ENCODE measurements at regions not wholly inside any gene's neighbourhood (a gene's known extent, or its start where the extent isn't known, plus 50 kb on each side); places are given as distances from the start of the nearest gene placed in this dataset.

GRCh38 chr4:66328803-66329574 lies 658.7 kb upstream of the EPHA5 start:
- TF ChIP-seq POLR2A (IDR thresholded peaks at IDR 0.05; ENCODE audit: low read depth) (no peak), CTCF (IDR thresholded peaks at IDR 0.05) (no peak), EP300 (IDR thresholded peaks at IDR 0.05) (no peak), POLR2AphosphoS5 (IDR thresholded peaks at IDR 0.05) (no peak)
- WGBS = 59% methylated on average over 5 of the region's 5 CpGs
- no peak overlapping the region for H3K27ac ChIP-seq (replicated peaks in 1 of 4)
- H3K36me3 ChIP-seq = no peaks in the 10 kb centered on the region
- H3K27me3 ChIP-seq = no peaks in the 10 kb centered on the region
- intact Hi-C loops (cut with DNase I) = no loop called here
- no peaks in the 10 kb centered on the region for H3K9me3 ChIP-seq
- H3K4me1 ChIP-seq = no peaks in the 10 kb centered on the region
- DNase-seq (ENCODE audit: extremely low spot score) = no peak
- H3K4me3 ChIP-seq = no peak overlapping the region

- WGBS = 55% methylated on average over 3 of the region's 3 CpGs
- intact Hi-C loops (cut with DNase I) = no loop called here
- Histone ChIP-seq H3K4me1 (no peaks in the 10 kb centered on the region), H3K9me3 (no peaks in the 10 kb centered on the region), H3K27me3 (no peaks in the 10 kb centered on the region), H3K27ac (replicated peaks in 1 of 4) (no peak overlapping the region), H3K36me3 (no peaks in the 10 kb centered on the region), H3K4me3 (no peak overlapping the region)
- TF ChIP-seq EP300 (IDR thresholded peaks at IDR 0.05) (no peak), CTCF (IDR thresholded peaks at IDR 0.05) (no peak), POLR2A (IDR thresholded peaks at IDR 0.05; ENCODE audit: low read depth) (no peak), POLR2AphosphoS5 (IDR thresholded peaks at IDR 0.05) (no peak)
- no peak for DNase-seq (ENCODE audit: extremely low spot score)
These were observed 637.6 kb upstream of the EPHA5 start for GRCh38 chr4:66307641-66308438.

- Histone ChIP-seq H3K4me1 (no peaks in the 10 kb centered on the region), H3K27ac (replicated peaks in 1 of 4) (no peak overlapping the region), H3K27me3 (no peaks in the 10 kb centered on the region), H3K9me3 (no peaks in the 10 kb centered on the region), H3K36me3 (no peaks in the 10 kb centered on the region), H3K4me3 (no peak overlapping the region)
- WGBS = 46% methylated on average over 2 of the region's 2 CpGs
- DNase-seq (ENCODE audit: extremely low spot score) = no peak
- TF ChIP-seq EP300 (IDR thresholded peaks at IDR 0.05) (no peak), CTCF (IDR thresholded peaks at IDR 0.05) (no peak), POLR2AphosphoS5 (IDR thresholded peaks at IDR 0.05) (no peak), POLR2A (IDR thresholded peaks at IDR 0.05; ENCODE audit: low read depth) (no peak)
- intact Hi-C loops (cut with DNase I) = no loop called here
These were observed 630.1 kb upstream of the EPHA5 start for GRCh38 chr4:66300336-66300934.

- no peaks in the 10 kb centered on the region for H3K9me3 ChIP-seq
- no peak for DNase-seq (ENCODE audit: extremely low spot score)
- H3K4me3 ChIP-seq = no peak overlapping the region
- intact Hi-C loops (cut with DNase I) = no loop called here
- WGBS = 94% methylated on average over 1 of the region's 1 CpG
- H3K36me3 ChIP-seq = no peaks in the 10 kb centered on the region
- no peaks in the 10 kb centered on the region for H3K4me1 ChIP-seq
- H3K27me3 ChIP-seq = no peaks in the 10 kb centered on the region
- no peak for TF ChIP-seq POLR2A (IDR thresholded peaks at IDR 0.05; ENCODE audit: low read depth)
- no peak for TF ChIP-seq POLR2AphosphoS5 (IDR thresholded peaks at IDR 0.05)
- TF ChIP-seq CTCF (IDR thresholded peaks at IDR 0.05) = no peak
- TF ChIP-seq EP300 (IDR thresholded peaks at IDR 0.05) = no peak
- H3K27ac ChIP-seq (replicated peaks in 1 of 4) = no peak overlapping the region
These were observed 628.3 kb upstream of the EPHA5 start for GRCh38 chr4:66298569-66298968.

Data from esophagus muscularis mucosa (tissue), 4 donors.